ENCODE measurements at regions not wholly inside any gene's neighbourhood (a gene's known extent, or its start where the extent isn't known, plus 50 kb on each side); places are given as distances from the start of the nearest gene placed in this dataset.

- DNase-seq: no peak
Observed at GRCh38 chr14:48849741-48850322, 736.3 kb downstream of the RPS29 start.

GRCh38 chr14:48842785-48843184, 743.4 kb downstream of the RPS29 start:
- DNase-seq: no peak

- DNase-seq: no peak
Observed at GRCh38 chr14:48826058-48826457, 760.1 kb downstream of the RPS29 start.

GRCh38 chr14:48814562-48814961, 771.6 kb downstream of the RPS29 start:
- DNase-seq: no peak

- no peak for DNase-seq
Observed at GRCh38 chr14:48805315-48805714, 780.9 kb downstream of the RPS29 start.

GRCh38 chr14:48792376-48793024, 793.7 kb downstream of the RPS29 start:
- no peak for DNase-seq

- DNase-seq: no peak
Observed at GRCh38 chr14:48788771-48789170, 797.4 kb downstream of the RPS29 start.

- no peak for DNase-seq
Observed at GRCh38 chr14:48786498-48786897, 799.7 kb downstream of the RPS29 start.

- DNase-seq: no peak
Observed at GRCh38 chr14:48771717-48772116, 814.5 kb downstream of the RPS29 start.

GRCh38 chr14:48751293-48751692, 834.9 kb downstream of the RPS29 start:
- no peak for DNase-seq

- DNase-seq: no peak
Observed at GRCh38 chr14:48748151-48748675, 838.0 kb downstream of the RPS29 start.

GRCh38 chr14:48747561-48748089, 838.6 kb downstream of the RPS29 start:
- DNase-seq: no peak

GRCh38 chr14:48744202-48744601, 842.0 kb downstream of the RPS29 start:
- no peak for DNase-seq

- DNase-seq: no peak
Observed at GRCh38 chr14:48738186-48738925, 847.8 kb downstream of the RPS29 start.

- no peak for DNase-seq
Observed at GRCh38 chr14:48735607-48736006, 850.6 kb downstream of the RPS29 start.

- DNase-seq: no peak
Observed at GRCh38 chr14:48731260-48731659, 854.9 kb downstream of the RPS29 start.

- DNase-seq: no peak
Observed at GRCh38 chr14:48726080-48726642, 860.0 kb downstream of the RPS29 start.

- DNase-seq: no peak
Observed at GRCh38 chr14:48725051-48725734, 861.0 kb downstream of the RPS29 start.

- DNase-seq: no peak
Observed at GRCh38 chr14:48723841-48724495, 862.2 kb downstream of the RPS29 start.

GRCh38 chr14:48714366-48714765, 871.8 kb downstream of the RPS29 start:
- DNase-seq: no peak

- DNase-seq: no peak
Observed at GRCh38 chr14:48710133-48710532, 876.0 kb downstream of the RPS29 start.

GRCh38 chr14:48709277-48709785, 876.8 kb downstream of the RPS29 start:
- no peak for DNase-seq

Measured in fibroblast of skin of back (primary cell).